HCT116 (cell line): ENCODE measurements at regions not wholly inside any gene's neighbourhood (a gene's known extent, or its start where the extent isn't known, plus 50 kb on each side); places are given as distances from the start of the nearest gene placed in this dataset.

Experiments
- ATAC-seq: fragments of 200-7000 bp; cut with Tn5 transposase; 2 replicates; pipeline ENCODE4 v1.9.1; 2020; ENCODE audit warnings: mild to moderate bottlenecking, moderate library complexity
- BruUV-seq: library from RNA; stranded (reverse); fragments of 400-500 nt; replicated peaks from 2 replicates; lab custom pipeline; 2021; lab: Mats Ljungman, UMichigan
- CTCF ChIA-PET: fragments of 300-600 bp; sonication (Branson Sonifier 250); formaldehyde crosslinking; loops from one replicate; lab custom pipeline; 2021; ENCODE audit warnings: antibody characterized with exemption; lab: Charles Lee
- POLR2A ChIA-PET: fragments of 300-600, 350-600 bp; sonication (Branson Sonifier 250); formaldehyde crosslinking; loops from one replicate; lab custom pipeline; 2021; ENCODE audit warnings: antibody characterized with exemption; lab: Charles Lee
- RAD21 ChIA-PET, 2 experiments: fragments of 300-600 bp; sonication (Branson Sonifier 250); formaldehyde crosslinking; loops; one replicate each; lab custom pipeline; 2023; ENCODE audit warnings: low total read pairs in 2 of 2; ENCODE audit not compliant: uncharacterized antibody in 2 of 2, unreplicated experiment in 2 of 2, low non-redundant PET in 1 of 2; lab: Charles Lee
- DNase-seq: peaks from one replicate; pipeline ENCODE4 v3.0.0-alpha.2; 2010; ENCODE audit warnings: low read depth, low spot score
- H2AFZ ChIP-seq: fragments of 200-600 bp; shearing (Covaris generic), sonication (generic); 2 replicates; pipeline ENCODE4 v1.6.1; 2017; ENCODE audit warnings: low read depth, mixed run types, mixed read lengths, antibody characterized with exemption, low read length; ENCODE audit not compliant: poor library complexity, severe bottlenecking
- H3K27ac ChIP-seq: 2 replicates; pipeline ENCODE4 v1.5.1; 2012; ENCODE audit warnings: low read depth, low read length
- H3K27me3 ChIP-seq: fragments of 200-600 bp; sonication (generic); 2 replicates; pipeline ENCODE4 v1.6.1; 2016; ENCODE audit warnings: mixed run types, low read length, mixed read lengths; ENCODE audit not compliant: insufficient read depth
- H3K36me3 ChIP-seq, 2 experiments: fragments of 200-500 bp in 1 of 2; fragments of 200-600 bp in 1 of 2; sonication (Bioruptor generic) in 1 of 2; sonication (generic) in 1 of 2; 2 replicates each; pipeline versions ENCODE4 v1.5.1 to v1.6.1; 2014 to 2016; ENCODE audit warnings: low read length in 2 of 2, inconsistent platforms in 1 of 2, mixed read lengths in 1 of 2, mixed run types in 1 of 2; ENCODE audit not compliant: insufficient read depth in 2 of 2, control insufficient read depth in 1 of 2
- H3K4me1 ChIP-seq, 2 experiments: fragments of 200-600 bp in 1 of 2; sonication (generic) in 1 of 2; 2 replicates each; pipeline versions ENCODE4 v1.5.1 to v1.6.1; 2012 to 2017; ENCODE audit warnings: low read length in 2 of 2, inconsistent platforms in 1 of 2, mild to moderate bottlenecking in 1 of 2, mixed read lengths in 1 of 2, mixed run types in 1 of 2, moderate library complexity in 1 of 2; ENCODE audit not compliant: insufficient read depth in 2 of 2, control insufficient read depth in 1 of 2
- H3K4me2 ChIP-seq: fragments of 200-600 bp; sonication (generic); 2 replicates; pipeline ENCODE4 v1.6.1; 2017; ENCODE audit warnings: mixed run types, low read length, mixed read lengths
- H3K4me3 ChIP-seq, 2 experiments: fragments of 200-600 bp in 1 of 2; sonication (generic) in 1 of 2; replicated peaks in 1 of 2; 2 replicates each; pipeline ENCODE4 v1.5.1; 2011 to 2016; ENCODE audit warnings: low read length in 2 of 2, control low read depth in 1 of 2, low read depth in 1 of 2, mild to moderate bottlenecking in 1 of 2, mixed read lengths in 1 of 2, mixed run types in 1 of 2
- H3K79me2 ChIP-seq: fragments of 200-600 bp; sonication (generic); 2 replicates; pipeline ENCODE4 v1.6.1; 2017; ENCODE audit warnings: mild to moderate bottlenecking, mixed run types, low read length, moderate library complexity, mixed read lengths; ENCODE audit not compliant: insufficient read depth
- H3K9ac ChIP-seq: fragments of 200-600 bp; sonication (generic); 2 replicates; pipeline ENCODE4 v1.6.1; 2016; ENCODE audit warnings: low read length, mixed read lengths
- H3K9me2 ChIP-seq: fragments of 200-600 bp; sonication (generic), shearing (Covaris generic); 2 replicates; pipeline ENCODE4 v1.6.1; 2017; ENCODE audit warnings: mixed run types, mild to moderate bottlenecking, moderate library complexity; ENCODE audit not compliant: insufficient read depth
- H3K9me3 ChIP-seq, 2 experiments: fragments of 200-500 bp in 1 of 2; fragments of 200-600 bp in 1 of 2; sonication (Bioruptor generic) in 1 of 2; sonication (generic) in 1 of 2; 2 replicates each; pipeline ENCODE4 v1.6.1; 2014 to 2017; ENCODE audit warnings: low read length in 2 of 2, mixed read lengths in 2 of 2, inconsistent platforms in 1 of 2, low read depth in 1 of 2, mild to moderate bottlenecking in 1 of 2, mixed run types in 1 of 2, moderate library complexity in 1 of 2; ENCODE audit not compliant: control insufficient read depth in 1 of 2, insufficient read depth in 1 of 2
- H4K20me1 ChIP-seq: fragments of 200-600 bp; sonication (generic), shearing (Covaris generic); 2 replicates; pipeline ENCODE4 v1.6.1; 2017; ENCODE audit warnings: mixed run types, mild to moderate bottlenecking, moderate library complexity; ENCODE audit not compliant: insufficient read depth
- CBX3 ChIP-seq: IDR thresholded peaks from 2 replicates; pipeline ENCODE4 v1.6.1; 2012; ENCODE audit warnings: low read depth
- CEBPB ChIP-seq: IDR thresholded peaks from 2 replicates; pipeline ENCODE4 v1.6.1; 2012; ENCODE audit warnings: low read depth
- CTCF ChIP-seq, 3 experiments: fragments of 200-600 bp in 1 of 3; sonication (generic) in 1 of 3; IDR thresholded peaks in 2 of 3; conservative IDR thresholded peaks in 1 of 3; 2 replicates each; pipeline ENCODE4 v1.5.1; 2012 to 2017; ENCODE audit warnings: low read depth in 2 of 3, low read length in 2 of 3, antibody characterized with exemption in 1 of 3, borderline replicate concordance in 1 of 3, control low read depth in 1 of 3, mild to moderate bottlenecking in 1 of 3, mixed read lengths in 1 of 3, mixed run types in 1 of 3, moderate library complexity in 1 of 3; ENCODE audit not compliant: insufficient read depth in 1 of 3
- ELF1 ChIP-seq: IDR thresholded peaks from 2 replicates; pipeline ENCODE4 v1.6.1; 2012; ENCODE audit warnings: low read depth, borderline replicate concordance
- EZH2 ChIP-seq: fragments of 200-600 bp; sonication (generic); IDR thresholded peaks from 2 replicates; pipeline ENCODE4 v1.6.1; 2017; ENCODE audit warnings: antibody characterized with exemption, mixed run types
- JUND ChIP-seq: IDR thresholded peaks from 2 replicates; pipeline ENCODE4 v1.6.1; 2012
- MAX ChIP-seq: IDR thresholded peaks from 2 replicates; pipeline ENCODE4 v1.6.1; 2012
- POLR2A ChIP-seq: IDR thresholded peaks from 2 replicates; pipeline ENCODE4 v1.7.0; 2011; ENCODE audit warnings: borderline replicate concordance; ENCODE audit not compliant: insufficient read depth, insufficient read length; ENCODE audit errors: extremely low read depth
- POLR2AphosphoS5 ChIP-seq: IDR thresholded peaks from 2 replicates; pipeline ENCODE4 v1.6.1; 2011; ENCODE audit warnings: mild to moderate bottlenecking, low read depth, low read length, moderate library complexity
- RAD21 ChIP-seq: IDR thresholded peaks from 2 replicates; pipeline ENCODE4 v1.6.1; 2012; ENCODE audit warnings: low read depth, mild to moderate bottlenecking
- SIN3A ChIP-seq: IDR thresholded peaks from 2 replicates; pipeline ENCODE4 v1.6.1; 2012; ENCODE audit warnings: low read depth
- SP1 ChIP-seq: IDR thresholded peaks from 2 replicates; pipeline ENCODE4 v1.6.1; 2012; ENCODE audit warnings: low read depth
- SRF ChIP-seq: IDR thresholded peaks from 2 replicates; pipeline ENCODE4 v1.6.1; 2012; ENCODE audit warnings: low read depth
- YY1 ChIP-seq: IDR thresholded peaks from 2 replicates; pipeline ENCODE4 v1.6.1; 2011; ENCODE audit warnings: low read length, low read depth, moderate library complexity, mild to moderate bottlenecking; ENCODE audit not compliant: insufficient replicate concordance; ENCODE audit errors: extremely low read depth
- ZFX ChIP-seq: fragments of 450-650 bp; IDR thresholded peaks from 2 replicates; pipeline ENCODE4 v1.6.1; 2017
- ZNF274 ChIP-seq: fragments of 200-500 bp; sonication (Bioruptor generic); IDR thresholded peaks from 2 replicates; pipeline ENCODE4 v1.6.1; 2014; ENCODE audit warnings: mild to moderate bottlenecking, low read depth, low read length, inconsistent platforms
- intact Hi-C: fragments of 100-400 bp; cut with micrococcal nuclease; formaldehyde crosslinking; loops from 2 replicates; pipeline ENCODE4 v1.10.0; 2022
- TF ChIP-seq, protein P1 (sequence below): IDR thresholded peaks from 2 replicates; pipeline ENCODE4 v1.6.1; 2011; ENCODE audit warnings: mild to moderate bottlenecking, low read length, moderate library complexity; ENCODE audit not compliant: insufficient replicate concordance; ENCODE audit errors: extremely low read depth
- TF ChIP-seq, protein P2 (sequence below): IDR thresholded peaks from 2 replicates; pipeline ENCODE4 v1.6.1; 2012; ENCODE audit warnings: low read depth

DNA sequence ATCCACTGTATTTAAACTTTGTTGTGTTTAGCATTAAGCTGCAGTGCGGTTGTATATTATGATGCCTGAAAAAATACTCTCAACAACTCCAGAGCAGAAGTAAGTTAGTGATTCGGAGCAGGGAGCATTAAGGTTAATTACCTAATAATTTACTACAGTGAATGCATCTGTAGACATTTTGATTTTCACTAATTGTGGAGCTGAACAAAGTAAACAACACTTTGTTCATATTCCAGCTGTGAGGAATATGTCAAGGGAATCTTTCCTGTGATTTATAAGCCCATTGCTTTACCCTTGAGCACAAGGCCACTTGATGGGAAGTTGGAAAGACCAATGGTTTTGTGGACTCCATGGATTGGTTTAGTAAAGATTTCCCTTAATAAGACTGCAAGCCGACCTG is 77.1 kb downstream of the CBLN4 start:
- TF ChIP-seq SRF (no peak), ZFX (no peak), JUND (no peak), CEBPB (no peak), CTCF (IDR thresholded peaks at IDR 0.05 in 2 of 3, conservative IDR thresholded peaks at IDR 0.05 in 1 of 3; ENCODE audit: borderline replicate concordance in 1 of 3, insufficient read depth in 1 of 3, low read depth in 2 of 3, low read length in 2 of 3) (no peak), SP1 (no peak), POLR2AphosphoS5 (no peak), ELF1 (no peak), ZNF274 (no peak), YY1 (no peak), CBX3 (no peak), MAX (no peak), POLR2A (no peak), SIN3A (no peak), EZH2 (no peak), RAD21 (no peak)
- TF ChIP-seq, protein P1, sequence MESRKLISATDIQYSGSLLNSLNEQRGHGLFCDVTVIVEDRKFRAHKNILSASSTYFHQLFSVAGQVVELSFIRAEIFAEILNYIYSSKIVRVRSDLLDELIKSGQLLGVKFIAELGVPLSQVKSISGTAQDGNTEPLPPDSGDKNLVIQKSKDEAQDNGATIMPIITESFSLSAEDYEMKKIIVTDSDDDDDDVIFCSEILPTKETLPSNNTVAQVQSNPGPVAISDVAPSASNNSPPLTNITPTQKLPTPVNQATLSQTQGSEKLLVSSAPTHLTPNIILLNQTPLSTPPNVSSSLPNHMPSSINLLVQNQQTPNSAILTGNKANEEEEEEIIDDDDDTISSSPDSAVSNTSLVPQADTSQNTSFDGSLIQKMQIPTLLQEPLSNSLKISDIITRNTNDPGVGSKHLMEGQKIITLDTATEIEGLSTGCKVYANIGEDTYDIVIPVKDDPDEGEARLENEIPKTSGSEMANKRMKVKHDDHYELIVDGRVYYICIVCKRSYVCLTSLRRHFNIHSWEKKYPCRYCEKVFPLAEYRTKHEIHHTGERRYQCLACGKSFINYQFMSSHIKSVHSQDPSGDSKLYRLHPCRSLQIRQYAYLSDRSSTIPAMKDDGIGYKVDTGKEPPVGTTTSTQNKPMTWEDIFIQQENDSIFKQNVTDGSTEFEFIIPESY = no peak
- TF ChIP-seq, protein P2, sequence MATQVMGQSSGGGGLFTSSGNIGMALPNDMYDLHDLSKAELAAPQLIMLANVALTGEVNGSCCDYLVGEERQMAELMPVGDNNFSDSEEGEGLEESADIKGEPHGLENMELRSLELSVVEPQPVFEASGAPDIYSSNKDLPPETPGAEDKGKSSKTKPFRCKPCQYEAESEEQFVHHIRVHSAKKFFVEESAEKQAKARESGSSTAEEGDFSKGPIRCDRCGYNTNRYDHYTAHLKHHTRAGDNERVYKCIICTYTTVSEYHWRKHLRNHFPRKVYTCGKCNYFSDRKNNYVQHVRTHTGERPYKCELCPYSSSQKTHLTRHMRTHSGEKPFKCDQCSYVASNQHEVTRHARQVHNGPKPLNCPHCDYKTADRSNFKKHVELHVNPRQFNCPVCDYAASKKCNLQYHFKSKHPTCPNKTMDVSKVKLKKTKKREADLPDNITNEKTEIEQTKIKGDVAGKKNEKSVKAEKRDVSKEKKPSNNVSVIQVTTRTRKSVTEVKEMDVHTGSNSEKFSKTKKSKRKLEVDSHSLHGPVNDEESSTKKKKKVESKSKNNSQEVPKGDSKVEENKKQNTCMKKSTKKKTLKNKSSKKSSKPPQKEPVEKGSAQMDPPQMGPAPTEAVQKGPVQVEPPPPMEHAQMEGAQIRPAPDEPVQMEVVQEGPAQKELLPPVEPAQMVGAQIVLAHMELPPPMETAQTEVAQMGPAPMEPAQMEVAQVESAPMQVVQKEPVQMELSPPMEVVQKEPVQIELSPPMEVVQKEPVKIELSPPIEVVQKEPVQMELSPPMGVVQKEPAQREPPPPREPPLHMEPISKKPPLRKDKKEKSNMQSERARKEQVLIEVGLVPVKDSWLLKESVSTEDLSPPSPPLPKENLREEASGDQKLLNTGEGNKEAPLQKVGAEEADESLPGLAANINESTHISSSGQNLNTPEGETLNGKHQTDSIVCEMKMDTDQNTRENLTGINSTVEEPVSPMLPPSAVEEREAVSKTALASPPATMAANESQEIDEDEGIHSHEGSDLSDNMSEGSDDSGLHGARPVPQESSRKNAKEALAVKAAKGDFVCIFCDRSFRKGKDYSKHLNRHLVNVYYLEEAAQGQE = no peak
- H3K9ac ChIP-seq = no peak overlapping the region
- H3K9me2 ChIP-seq = no peaks in the 10 kb centered on the region
- ATAC-seq (no peak), DNase-seq (no peak)
- POLR2A ChIA-PET = no interaction called here
- H3K4me2 ChIP-seq = no peak overlapping the region
- no peaks in the 10 kb centered on the region for H3K4me1 ChIP-seq
- intact Hi-C loops = no loop called here
- BruUV-seq = no TSS peak
- RAD21 ChIA-PET = no interaction called here
- no peak overlapping the region for H2AFZ ChIP-seq
- H4K20me1 ChIP-seq = no peaks in the 10 kb centered on the region
- H3K27ac ChIP-seq = no peak overlapping the region
- H3K36me3 ChIP-seq = no peaks in the 10 kb centered on the region
- peaks cover 0 to 28% of the 10 kb centered on the region in 2 experiments; a peak in 2 of 4 replicates for H3K9me3 ChIP-seq
- no peaks in the 10 kb centered on the region for H3K27me3 ChIP-seq
- no peaks in the 10 kb centered on the region for H3K79me2 ChIP-seq
- CTCF ChIA-PET = no interaction called here
- H3K4me3 ChIP-seq = no peak overlapping the region
